ENCODE measurements at regions not wholly inside any gene's neighbourhood (a gene's known extent, or its start where the extent isn't known, plus 50 kb on each side); places are given as distances from the start of the nearest gene placed in this dataset.

- no peak for TF ChIP-seq CTCF (IDR thresholded peaks at IDR 0.05; ENCODE audit: borderline replicate concordance, insufficient read depth, low read depth, low read length)
- H3K4me3 ChIP-seq (ENCODE audit: low read depth, low read length) = no peak overlapping the region
Observed at GRCh38 chr9:108374626-108375025, 481.2 kb downstream of the ACTL7B start.

GRCh38 chr9:108367188-108367587 lies 488.6 kb downstream of the ACTL7B start:
- TF ChIP-seq CTCF (IDR thresholded peaks at IDR 0.05; ENCODE audit: borderline replicate concordance, insufficient read depth, low read depth, low read length) = no peak
- no peak overlapping the region for H3K4me3 ChIP-seq (ENCODE audit: low read depth, low read length)

GRCh38 chr9:108363311-108363710 lies 492.5 kb downstream of the ACTL7B start:
- no peak overlapping the region for H3K4me3 ChIP-seq (ENCODE audit: low read depth, low read length)
- TF ChIP-seq CTCF (IDR thresholded peaks at IDR 0.05; ENCODE audit: borderline replicate concordance, insufficient read depth, low read depth, low read length) = no peak

- H3K4me3 ChIP-seq (ENCODE audit: low read depth, low read length) = no peak overlapping the region
Observed at GRCh38 chr9:108360304-108360703, 495.5 kb downstream of the ACTL7B start.

GRCh38 chr9:108356806-108357205 lies 499.0 kb downstream of the ACTL7B start:
- no peak overlapping the region for H3K4me3 ChIP-seq (ENCODE audit: low read depth, low read length)
- TF ChIP-seq CTCF (IDR thresholded peaks at IDR 0.05; ENCODE audit: borderline replicate concordance, insufficient read depth, low read depth, low read length) = no peak

More at GRCh38 chr9:108360304-108360703, 495.5 kb downstream of the ACTL7B start:
- TF ChIP-seq CTCF (IDR thresholded peaks at IDR 0.05; ENCODE audit: borderline replicate concordance, insufficient read depth, low read depth, low read length) = no peak

- no peak overlapping the region for H3K4me3 ChIP-seq (ENCODE audit: low read depth, low read length)
- no peak for TF ChIP-seq CTCF (IDR thresholded peaks at IDR 0.05; ENCODE audit: borderline replicate concordance, insufficient read depth, low read depth, low read length)
Observed at GRCh38 chr9:108351571-108351970, 504.2 kb downstream of the ACTL7B start.

- no peak for TF ChIP-seq CTCF (IDR thresholded peaks at IDR 0.05; ENCODE audit: borderline replicate concordance, insufficient read depth, low read depth, low read length)
Observed at GRCh38 chr9:108347463-108348188, 508.2 kb downstream of the ACTL7B start.

More at GRCh38 chr9:108347463-108348188, 508.2 kb downstream of the ACTL7B start:
- no peak overlapping the region for H3K4me3 ChIP-seq (ENCODE audit: low read depth, low read length)

All from GM12875 (cell line).